GM13976 (cell line): ENCODE measurements at regions not wholly inside any gene's neighbourhood (a gene's known extent, or its start where the extent isn't known, plus 50 kb on each side); places are given as distances from the start of the nearest gene placed in this dataset.

ENCODE experiments used
- DNase-seq: peaks from one replicate; pipeline ENCODE4 v3.0.0; 2012; ENCODE audit warnings: low spot score
- CTCF ChIP-seq: IDR thresholded peaks from 2 replicates; pipeline ENCODE4 v1.5.1; 2012; ENCODE audit warnings: borderline replicate concordance, mild to moderate bottlenecking; ENCODE audit not compliant: insufficient read depth; ENCODE audit errors: extremely low read depth, missing control alignments, control extremely low read depth
- in situ Hi-C: fragments of 300-500 bp; cut with MboI; formaldehyde crosslinking; loops from one replicate; pipeline ENCODE4 v1.12.0; 2022; ENCODE audit warnings: low sequenced_read_pairs, mixed read lengths, inconsistent platforms; ENCODE audit not compliant: unreplicated experiment

- no peak for DNase-seq
- TF ChIP-seq CTCF: no peak
- in situ Hi-C loops: no loop called here
These were observed 448.9 kb upstream of the PABPC4L start for GRCh38 chr4:134650461-134650860.

GRCh38 chr4:134645778-134646177 is 444.2 kb upstream of the PABPC4L start:
- no peak for DNase-seq

GRCh38 chr4:134636338-134637051 is 434.9 kb upstream of the PABPC4L start:
- DNase-seq: no peak
- in situ Hi-C loops: no loop called here
- no peak for TF ChIP-seq CTCF

More at GRCh38 chr4:134645778-134646177, 444.2 kb upstream of the PABPC4L start:
- in situ Hi-C loops: no loop called here
- no peak for TF ChIP-seq CTCF

GRCh38 chr4:134634301-134634700 is 432.7 kb upstream of the PABPC4L start:
- in situ Hi-C loops: no loop called here
- TF ChIP-seq CTCF: no peak
- no peak for DNase-seq

GRCh38 chr4:134632056-134632455 is 430.5 kb upstream of the PABPC4L start:
- in situ Hi-C loops: no loop called here
- no peak for TF ChIP-seq CTCF
- no peak for DNase-seq

GRCh38 chr4:134628066-134628465 is 426.5 kb upstream of the PABPC4L start:
- DNase-seq: no peak
- in situ Hi-C loops: no loop called here
- TF ChIP-seq CTCF: no peak
